Hepatocyte (in vitro differentiated cells): ENCODE measurements at regions not wholly inside any gene's neighbourhood (a gene's known extent, or its start where the extent isn't known, plus 50 kb on each side); places are given as distances from the start of the nearest gene placed in this dataset.

Experiments used
- EZH2 ChIP-seq: fragments of 200-600 bp; sonication (generic); IDR thresholded peaks from 2 replicates; pipeline ENCODE4 v1.6.1; 2016; ENCODE audit warnings: antibody characterized with exemption, mild to moderate bottlenecking, borderline replicate concordance
- EZH2phosphoT487 ChIP-seq: fragments of 200-600 bp; sonication (generic); IDR thresholded peaks from one replicate; pipeline ENCODE4 v1.6.1; 2018; ENCODE audit warnings: antibody characterized with exemption, mild to moderate bottlenecking, low read depth, moderate library complexity; ENCODE audit not compliant: unreplicated experiment, severe bottlenecking
- TF ChIP-seq, protein P1 (sequence below): fragments of 200-600 bp; sonication (generic); IDR thresholded peaks from 2 replicates; pipeline ENCODE4 v1.5.1; 2016; ENCODE audit warnings: antibody characterized with exemption, mild to moderate bottlenecking; ENCODE audit not compliant: poor library complexity

DNA sequence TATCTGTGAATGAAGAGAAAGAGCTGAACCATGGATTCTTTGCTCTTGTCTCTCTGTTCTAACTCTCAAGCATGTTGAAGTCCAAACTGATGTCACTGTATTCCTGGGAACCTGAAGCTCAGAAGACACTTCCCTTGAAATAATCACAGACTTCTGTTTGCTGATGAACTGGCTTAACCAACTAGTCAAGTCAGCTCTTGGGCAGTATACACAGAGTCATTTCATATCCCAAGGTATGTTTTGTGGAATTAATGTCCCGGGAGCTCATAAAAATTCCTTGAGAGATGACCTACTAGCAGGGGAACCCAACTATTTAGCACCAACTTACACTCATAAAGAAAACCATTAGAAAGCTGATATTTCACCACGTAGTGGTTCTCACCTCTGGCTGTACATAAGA, 156.6 kb downstream of the NR4A2 start:
- TF ChIP-seq, protein P1, sequence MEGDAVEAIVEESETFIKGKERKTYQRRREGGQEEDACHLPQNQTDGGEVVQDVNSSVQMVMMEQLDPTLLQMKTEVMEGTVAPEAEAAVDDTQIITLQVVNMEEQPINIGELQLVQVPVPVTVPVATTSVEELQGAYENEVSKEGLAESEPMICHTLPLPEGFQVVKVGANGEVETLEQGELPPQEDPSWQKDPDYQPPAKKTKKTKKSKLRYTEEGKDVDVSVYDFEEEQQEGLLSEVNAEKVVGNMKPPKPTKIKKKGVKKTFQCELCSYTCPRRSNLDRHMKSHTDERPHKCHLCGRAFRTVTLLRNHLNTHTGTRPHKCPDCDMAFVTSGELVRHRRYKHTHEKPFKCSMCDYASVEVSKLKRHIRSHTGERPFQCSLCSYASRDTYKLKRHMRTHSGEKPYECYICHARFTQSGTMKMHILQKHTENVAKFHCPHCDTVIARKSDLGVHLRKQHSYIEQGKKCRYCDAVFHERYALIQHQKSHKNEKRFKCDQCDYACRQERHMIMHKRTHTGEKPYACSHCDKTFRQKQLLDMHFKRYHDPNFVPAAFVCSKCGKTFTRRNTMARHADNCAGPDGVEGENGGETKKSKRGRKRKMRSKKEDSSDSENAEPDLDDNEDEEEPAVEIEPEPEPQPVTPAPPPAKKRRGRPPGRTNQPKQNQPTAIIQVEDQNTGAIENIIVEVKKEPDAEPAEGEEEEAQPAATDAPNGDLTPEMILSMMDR = no peak
- TF ChIP-seq EZH2 = no peak
- TF ChIP-seq EZH2phosphoT487 = no peak
